ENCODE measurements at regions not wholly inside any gene's neighbourhood (a gene's known extent, or its start where the extent isn't known, plus 50 kb on each side); places are given as distances from the start of the nearest gene placed in this dataset.

DNA sequence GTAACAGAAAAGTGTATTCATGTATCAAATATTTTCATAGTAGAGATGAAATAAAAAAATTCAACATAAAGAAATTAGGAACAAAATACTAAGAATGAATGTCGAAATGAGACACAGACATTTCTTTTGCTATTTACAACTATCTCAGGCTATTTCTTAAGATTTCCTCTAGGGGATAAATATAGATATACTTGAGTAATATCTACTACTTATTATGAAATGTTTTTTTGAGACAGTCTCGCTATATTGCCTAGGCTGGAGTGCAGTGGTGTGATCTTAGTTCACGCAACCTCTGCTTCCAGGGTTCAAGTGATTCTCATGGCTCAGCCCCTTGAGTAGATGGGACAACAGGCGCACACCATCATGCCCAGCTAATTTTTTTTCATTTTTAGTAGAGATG, 326.1 kb downstream of the RNF144A start:
- Mint-ChIP-seq H3K9me3 (no peaks in the 10 kb centered on the region), H3K27me3 (ENCODE audit: insufficient read depth) (no peaks in the 10 kb centered on the region), H3K36me3 (ENCODE audit: low read depth) (no peaks in the 10 kb centered on the region), H3K27ac (no peak overlapping the region), H3K4me1 (ENCODE audit: low read depth) (peaks cover 13% of the 10 kb centered on the region), H3K4me3 (no peak overlapping the region)
- intact Hi-C loops (cut with micrococcal nuclease), result no loop called here
- DNase-seq (ENCODE audit: low spot score), result no peak

DNA sequence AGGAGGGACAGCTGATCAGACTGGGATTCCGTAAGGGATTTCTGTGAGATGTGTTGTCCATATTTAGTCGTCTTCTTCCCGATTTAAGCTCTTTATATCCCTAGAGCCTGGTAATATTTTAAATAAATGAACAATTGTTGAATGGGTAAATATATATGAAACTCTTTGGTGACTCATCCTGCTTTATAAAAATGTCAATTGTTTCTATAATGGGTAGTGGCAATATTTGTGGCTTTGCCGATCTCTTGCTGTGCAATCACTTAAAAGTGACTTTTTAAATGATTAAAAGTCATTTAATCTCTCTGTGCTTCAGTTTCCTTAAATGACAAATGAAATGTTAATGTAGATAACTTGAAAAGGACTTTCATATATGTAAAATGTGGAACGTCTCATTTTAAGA, 339.2 kb downstream of the RNF144A start:
- intact Hi-C loops (cut with micrococcal nuclease), result no loop called here
- no peak for DNase-seq (ENCODE audit: low spot score)
- no peaks in the 10 kb centered on the region for H3K4me1 Mint-ChIP-seq (ENCODE audit: low read depth)
- no peaks in the 10 kb centered on the region for H3K36me3 Mint-ChIP-seq (ENCODE audit: low read depth)
- no peak overlapping the region for H3K27ac Mint-ChIP-seq
- H3K4me3 Mint-ChIP-seq, result no peak overlapping the region
- peaks cover under 1% of the 10 kb centered on the region for H3K27me3 Mint-ChIP-seq (ENCODE audit: insufficient read depth)
- H3K9me3 Mint-ChIP-seq, result no peaks in the 10 kb centered on the region

DNA sequence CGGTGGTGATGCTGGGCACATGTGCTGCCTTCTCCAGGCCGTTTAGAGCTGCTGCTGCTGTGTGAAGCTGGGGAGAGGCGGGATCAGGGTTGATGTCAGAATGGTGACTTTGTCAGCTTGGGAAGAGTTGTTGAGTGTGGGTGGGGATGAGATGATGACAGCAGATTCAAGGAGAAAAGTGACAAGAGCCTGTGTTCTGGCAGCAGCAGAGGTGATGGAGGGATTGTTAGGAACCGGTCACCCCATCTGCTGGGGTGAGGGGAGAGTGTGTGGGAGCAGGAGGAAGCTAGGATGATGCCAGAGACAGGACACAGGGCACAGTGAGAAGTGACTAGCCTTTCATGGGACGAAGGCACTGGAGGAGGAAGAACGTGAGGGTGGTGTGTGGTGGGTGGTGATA, 345.5 kb downstream of the RNF144A start:
- Mint-ChIP-seq H3K9me3 (no peaks in the 10 kb centered on the region), H3K27ac (no peak overlapping the region), H3K4me1 (ENCODE audit: low read depth) (no peaks in the 10 kb centered on the region), H3K4me3 (no peak overlapping the region), H3K36me3 (ENCODE audit: low read depth) (no peaks in the 10 kb centered on the region), H3K27me3 (ENCODE audit: insufficient read depth) (peaks cover 1% of the 10 kb centered on the region)
- no peak for DNase-seq (ENCODE audit: low spot score)
- intact Hi-C loops (cut with micrococcal nuclease), result no loop called here

DNA sequence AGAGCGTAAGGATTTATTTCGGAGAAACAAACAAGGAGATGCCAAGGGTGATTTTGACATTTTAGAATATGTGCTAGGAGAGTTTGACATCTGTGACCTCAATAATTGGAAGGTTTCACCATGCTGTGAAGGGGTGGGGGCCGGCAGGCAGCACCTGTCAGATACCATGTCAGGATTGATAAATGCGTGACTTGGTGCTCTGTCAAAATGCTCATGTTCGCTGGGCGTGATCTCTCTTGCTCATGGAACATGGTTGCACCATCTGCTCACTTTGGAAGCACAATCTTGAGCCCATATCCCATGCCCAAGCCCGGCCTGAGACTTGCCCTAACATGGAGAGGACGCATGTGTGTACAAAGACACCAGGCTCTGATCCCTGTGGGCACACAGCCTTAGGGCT, 347.6 kb downstream of the RNF144A start:
- no peaks in the 10 kb centered on the region for H3K9me3 Mint-ChIP-seq
- no peak overlapping the region for H3K27ac Mint-ChIP-seq
- no peak for DNase-seq (ENCODE audit: low spot score)

DNA sequence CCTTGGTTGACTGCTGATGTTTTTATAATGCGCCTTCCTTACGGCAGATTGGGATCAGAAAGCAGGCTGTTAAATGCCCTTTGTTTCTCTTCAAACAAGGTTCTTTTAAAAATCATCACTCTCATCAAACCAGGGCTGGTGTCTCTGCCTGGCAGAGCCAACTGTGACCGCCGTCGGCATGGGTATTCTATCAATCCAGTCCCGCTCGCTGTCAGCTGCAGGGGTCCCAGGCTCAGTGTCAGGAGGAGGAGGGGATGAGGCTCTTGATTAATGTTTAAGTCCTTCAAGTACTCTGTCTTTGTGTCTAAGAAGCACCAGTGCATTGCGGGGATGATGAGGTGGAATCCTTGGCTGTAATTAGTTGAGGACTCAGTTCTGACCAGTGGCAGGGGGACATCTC, 348.1 kb downstream of the RNF144A start:
- no peaks in the 10 kb centered on the region for H3K4me1 Mint-ChIP-seq (ENCODE audit: low read depth)
- H3K36me3 Mint-ChIP-seq (ENCODE audit: low read depth), result no peaks in the 10 kb centered on the region
- intact Hi-C loops (cut with micrococcal nuclease), result no loop called here

More for the DNA sequence above, 347.6 kb downstream of the RNF144A start:
- no peak overlapping the region for H3K4me3 Mint-ChIP-seq
- H3K36me3 Mint-ChIP-seq (ENCODE audit: low read depth), result no peaks in the 10 kb centered on the region
- peaks cover 1% of the 10 kb centered on the region for H3K27me3 Mint-ChIP-seq (ENCODE audit: insufficient read depth)
- intact Hi-C loops (cut with micrococcal nuclease), result no loop called here
- no peaks in the 10 kb centered on the region for H3K4me1 Mint-ChIP-seq (ENCODE audit: low read depth)

DNA sequence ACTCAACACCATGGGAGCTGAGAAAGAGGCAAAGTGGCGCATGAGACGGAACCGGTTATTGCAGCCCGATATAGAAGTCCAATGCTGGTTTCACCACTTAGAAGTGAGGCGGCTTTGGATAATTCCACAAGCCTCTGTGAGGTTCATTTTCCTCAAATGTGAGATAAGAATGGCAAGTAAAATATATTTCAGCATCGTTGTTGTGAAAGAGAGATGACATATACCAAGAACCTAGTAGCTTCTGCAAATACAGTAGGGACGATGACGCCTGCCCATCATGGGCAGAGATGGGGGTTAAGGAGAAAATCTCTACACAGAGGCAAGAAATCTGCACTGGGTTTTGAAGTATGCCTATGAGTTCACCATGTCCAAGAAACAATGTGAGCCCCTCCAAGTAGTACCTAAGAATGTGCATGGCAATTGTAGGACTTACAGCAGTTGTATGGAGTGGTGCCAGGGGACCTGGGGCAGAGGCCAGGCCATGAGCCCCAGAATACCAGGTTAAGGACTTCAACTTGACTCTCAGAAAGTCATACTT, 352.0 kb downstream of the RNF144A start:
- Mint-ChIP-seq H3K36me3 (ENCODE audit: low read depth) (no peaks in the 10 kb centered on the region), H3K4me1 (ENCODE audit: low read depth) (no peaks in the 10 kb centered on the region), H3K4me3 (no peak overlapping the region), H3K9me3 (no peaks in the 10 kb centered on the region), H3K27me3 (ENCODE audit: insufficient read depth) (peaks cover 3% of the 10 kb centered on the region), H3K27ac (no peak overlapping the region)
- intact Hi-C loops (cut with micrococcal nuclease), result no loop called here
- DNase-seq (ENCODE audit: low spot score), result no peak

More for the DNA sequence above, 348.1 kb downstream of the RNF144A start:
- no peak overlapping the region for H3K4me3 Mint-ChIP-seq
- no peak overlapping the region for H3K27ac Mint-ChIP-seq
- H3K9me3 Mint-ChIP-seq, result no peaks in the 10 kb centered on the region
- no peak for DNase-seq (ENCODE audit: low spot score)
- H3K27me3 Mint-ChIP-seq (ENCODE audit: insufficient read depth), result peaks cover 1% of the 10 kb centered on the region

DNA sequence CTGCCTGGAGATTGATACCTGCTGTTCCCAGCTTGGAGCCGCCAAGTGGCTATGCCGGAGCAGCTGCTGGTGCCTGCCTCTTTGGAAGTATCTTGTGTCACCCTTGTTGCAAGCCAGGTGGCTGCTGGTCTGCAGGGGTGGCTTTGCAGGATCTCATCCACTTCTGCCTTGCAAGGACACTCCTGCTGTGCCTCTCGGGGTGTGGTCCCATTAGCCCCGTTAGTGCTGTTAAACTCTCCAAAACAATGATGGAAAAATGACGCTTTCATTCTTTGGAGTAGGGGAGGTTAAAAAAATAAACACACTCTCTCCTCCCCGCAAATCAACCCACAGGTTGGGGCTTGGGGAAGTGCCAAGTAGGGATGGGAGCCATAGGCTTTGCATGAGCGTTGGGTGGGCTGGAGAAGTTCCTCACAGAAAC, 352.8 kb downstream of the RNF144A start:
- Mint-ChIP-seq H3K36me3 (ENCODE audit: low read depth) (no peaks in the 10 kb centered on the region), H3K4me1 (ENCODE audit: low read depth) (no peaks in the 10 kb centered on the region), H3K27me3 (ENCODE audit: insufficient read depth) (peaks cover 3% of the 10 kb centered on the region), H3K4me3 (no peak overlapping the region), H3K27ac (no peak overlapping the region), H3K9me3 (no peaks in the 10 kb centered on the region)
- intact Hi-C loops (cut with micrococcal nuclease), result no loop called here
- DNase-seq (ENCODE audit: low spot score), result no peak

DNA sequence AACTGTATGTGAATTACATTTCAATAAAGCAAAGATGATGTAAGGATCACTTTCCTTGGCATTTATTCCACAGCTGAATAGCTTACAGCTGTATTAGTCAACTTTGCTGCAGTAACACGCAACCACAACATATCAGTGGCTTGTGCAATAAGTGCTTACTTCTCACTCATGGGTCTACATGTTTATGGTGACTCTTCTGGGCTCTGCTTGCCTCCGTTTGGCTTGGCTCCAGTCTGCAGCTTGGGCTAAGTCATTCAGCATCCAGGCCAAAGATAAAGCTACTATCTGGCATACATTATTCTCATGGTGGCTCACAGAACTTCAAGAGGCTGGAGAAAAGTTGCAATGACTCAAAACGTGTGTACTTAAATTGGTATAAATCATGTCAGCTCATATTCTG, 355.0 kb downstream of the RNF144A start:
- Mint-ChIP-seq H3K4me1 (ENCODE audit: low read depth) (no peaks in the 10 kb centered on the region), H3K9me3 (no peaks in the 10 kb centered on the region), H3K27ac (no peak overlapping the region), H3K27me3 (ENCODE audit: insufficient read depth) (peaks cover 8% of the 10 kb centered on the region), H3K36me3 (ENCODE audit: low read depth) (no peaks in the 10 kb centered on the region), H3K4me3 (no peak overlapping the region)
- intact Hi-C loops (cut with micrococcal nuclease), result no loop called here
- no peak for DNase-seq (ENCODE audit: low spot score)

DNA sequence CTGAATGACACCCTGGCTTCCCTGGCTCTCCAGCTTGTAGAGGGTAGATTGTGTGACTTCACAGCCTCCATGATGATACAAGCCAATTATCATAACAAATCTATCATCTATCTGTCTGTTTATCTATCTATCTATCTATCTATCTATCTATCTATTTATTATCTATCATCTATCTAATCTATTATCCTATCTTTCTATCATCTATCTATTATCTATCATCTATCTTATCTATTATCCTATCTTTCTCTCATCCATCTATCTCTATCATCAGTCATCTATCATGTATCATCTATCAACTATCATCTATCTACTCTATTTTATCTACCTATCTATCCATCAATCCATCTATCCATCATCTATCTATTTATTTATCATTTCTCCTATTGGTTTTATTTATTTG, 361.8 kb downstream of the RNF144A start:
- intact Hi-C loops (cut with micrococcal nuclease), result no loop called here
- Mint-ChIP-seq H3K27ac (no peak overlapping the region), H3K4me1 (ENCODE audit: low read depth) (no peaks in the 10 kb centered on the region), H3K36me3 (ENCODE audit: low read depth) (no peaks in the 10 kb centered on the region), H3K9me3 (no peaks in the 10 kb centered on the region), H3K4me3 (no peak overlapping the region), H3K27me3 (ENCODE audit: insufficient read depth) (peaks cover 6% of the 10 kb centered on the region)
- no peak for DNase-seq (ENCODE audit: low spot score)

DNA sequence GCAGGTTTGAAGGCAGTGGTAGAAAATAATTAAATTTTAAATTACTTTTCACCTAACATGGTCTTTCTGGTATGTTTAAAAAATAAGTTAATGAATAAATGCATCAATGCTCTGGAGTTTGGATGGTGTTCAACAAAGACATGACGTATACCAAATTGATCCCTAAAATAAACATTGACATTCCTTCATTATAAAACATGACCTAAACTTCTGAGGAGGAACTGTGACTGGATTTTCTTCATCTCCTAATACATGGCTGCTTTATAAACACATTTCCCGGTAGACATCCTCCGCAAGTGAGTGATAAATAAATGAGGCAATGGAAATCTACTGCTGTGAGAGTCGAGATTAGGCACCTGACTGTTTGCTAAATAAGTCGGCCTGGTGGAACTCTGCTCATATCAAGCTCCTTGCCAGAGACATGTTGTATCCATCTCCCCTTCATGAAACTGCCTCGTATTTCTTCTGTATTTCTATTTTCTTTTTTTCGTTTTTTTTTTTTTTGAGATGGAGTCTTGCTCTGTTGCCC, 362.3 kb downstream of the RNF144A start:
- Mint-ChIP-seq H3K27me3 (ENCODE audit: insufficient read depth) (peaks cover 6% of the 10 kb centered on the region), H3K36me3 (ENCODE audit: low read depth) (no peaks in the 10 kb centered on the region), H3K4me1 (ENCODE audit: low read depth) (no peaks in the 10 kb centered on the region), H3K9me3 (no peaks in the 10 kb centered on the region), H3K27ac (no peak overlapping the region), H3K4me3 (no peak overlapping the region)
- intact Hi-C loops (cut with micrococcal nuclease), result no loop called here
- no peak for DNase-seq (ENCODE audit: low spot score)

DNA sequence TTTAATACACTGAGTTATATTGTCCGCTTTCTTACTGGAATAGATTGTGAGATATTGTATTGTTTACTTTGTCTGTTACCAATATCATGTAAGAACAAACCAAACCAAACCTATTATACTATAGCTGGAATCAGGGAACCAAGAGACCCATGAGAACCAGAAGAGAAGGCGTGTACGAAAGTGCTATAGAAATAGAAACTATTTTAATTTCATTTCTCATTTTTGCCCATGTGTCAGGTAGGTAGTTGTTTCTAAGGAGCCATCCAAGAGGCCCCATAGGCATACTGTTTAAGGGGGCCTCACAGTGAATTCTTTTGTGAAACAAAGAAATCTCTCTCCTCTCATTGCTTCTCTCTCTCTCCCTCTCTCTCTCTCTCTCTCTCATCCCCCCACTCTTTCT, 363.6 kb downstream of the RNF144A start:
- H3K4me1 Mint-ChIP-seq (ENCODE audit: low read depth), result no peaks in the 10 kb centered on the region
- H3K36me3 Mint-ChIP-seq (ENCODE audit: low read depth), result no peaks in the 10 kb centered on the region
- H3K27me3 Mint-ChIP-seq (ENCODE audit: insufficient read depth), result peaks cover 2% of the 10 kb centered on the region
- H3K9me3 Mint-ChIP-seq, result no peaks in the 10 kb centered on the region
- DNase-seq (ENCODE audit: low spot score), result no peak
- intact Hi-C loops (cut with micrococcal nuclease), result no loop called here
- no peak overlapping the region for H3K4me3 Mint-ChIP-seq
- H3K27ac Mint-ChIP-seq, result no peak overlapping the region

DNA sequence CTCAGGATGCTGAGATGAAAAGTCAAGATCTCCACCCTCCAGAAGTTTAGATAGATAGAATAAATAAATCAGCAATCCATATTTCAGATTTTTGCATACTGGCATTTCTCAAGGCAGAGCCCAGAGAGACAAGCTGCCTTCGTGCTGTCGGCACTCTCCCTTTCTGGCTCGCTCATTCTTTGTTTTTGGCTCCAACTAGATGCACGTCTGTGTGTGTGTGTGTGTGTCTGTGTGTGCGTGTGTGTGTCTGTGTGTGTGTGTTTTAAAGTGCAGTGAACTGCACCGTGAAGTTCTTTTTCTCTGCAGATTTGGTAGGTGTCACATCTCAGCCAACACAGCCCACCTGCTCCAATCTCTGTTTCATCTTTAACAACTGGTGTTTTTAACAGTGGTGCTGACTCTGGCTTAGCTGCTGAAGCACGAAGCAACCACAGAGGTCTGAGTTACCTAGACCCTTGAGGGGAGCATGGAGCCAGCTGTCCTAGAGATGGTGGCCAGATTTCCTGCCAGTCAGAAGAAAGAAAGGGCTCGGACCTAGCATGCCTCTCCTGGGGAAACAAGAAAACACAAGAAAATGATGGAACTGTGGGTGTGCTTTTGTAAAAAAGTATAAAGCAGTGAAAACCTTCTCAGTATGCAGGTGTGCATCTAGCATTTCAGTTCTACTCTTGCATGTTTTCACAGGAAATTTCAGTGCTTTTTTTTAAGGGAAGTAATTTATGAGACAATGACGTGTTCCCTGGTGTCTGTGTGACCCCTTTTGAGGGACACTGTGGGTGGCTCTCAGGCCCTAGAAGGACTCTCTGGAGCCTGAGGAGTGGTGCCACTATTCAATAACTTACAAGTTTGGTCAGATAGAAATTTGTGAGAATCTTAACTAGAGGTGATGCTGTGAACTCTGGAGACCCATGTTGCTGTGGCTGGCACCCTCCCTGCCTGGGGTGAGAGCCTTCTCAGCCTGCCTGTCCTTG, 364.3 kb downstream of the RNF144A start:
- no peak overlapping the region for H3K4me3 Mint-ChIP-seq
- no peak for DNase-seq (ENCODE audit: low spot score)
- H3K9me3 Mint-ChIP-seq, result no peaks in the 10 kb centered on the region
- no peaks in the 10 kb centered on the region for H3K36me3 Mint-ChIP-seq (ENCODE audit: low read depth)
- intact Hi-C loops (cut with micrococcal nuclease), result no loop called here
- no peaks in the 10 kb centered on the region for H3K4me1 Mint-ChIP-seq (ENCODE audit: low read depth)
- H3K27ac Mint-ChIP-seq, result no peak overlapping the region
- peaks cover 2% of the 10 kb centered on the region for H3K27me3 Mint-ChIP-seq (ENCODE audit: insufficient read depth)

DNA sequence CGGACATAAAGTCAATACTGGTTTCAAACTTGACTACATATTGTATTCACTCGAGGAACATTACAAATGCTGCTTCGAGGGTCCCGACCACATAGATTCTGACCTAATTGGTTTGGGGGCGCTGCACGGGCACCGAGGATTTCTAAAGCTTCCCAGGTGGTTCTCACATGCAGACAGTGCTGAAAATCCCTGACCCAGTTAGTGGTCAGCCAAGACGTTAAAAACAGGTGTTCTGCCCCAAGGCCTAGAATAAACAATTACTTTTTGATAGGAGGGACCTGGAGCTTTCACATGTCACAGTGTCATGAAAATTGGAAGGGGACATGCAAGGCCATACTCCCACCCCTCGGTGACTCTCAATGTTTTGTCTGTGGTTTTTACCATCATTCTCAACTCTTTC, 368.9 kb downstream of the RNF144A start:
- no peaks in the 10 kb centered on the region for H3K4me1 Mint-ChIP-seq (ENCODE audit: low read depth)
- H3K9me3 Mint-ChIP-seq, result no peaks in the 10 kb centered on the region
- no peaks in the 10 kb centered on the region for H3K36me3 Mint-ChIP-seq (ENCODE audit: low read depth)
- intact Hi-C loops (cut with micrococcal nuclease), result no loop called here
- no peaks in the 10 kb centered on the region for H3K27me3 Mint-ChIP-seq (ENCODE audit: insufficient read depth)
- H3K4me3 Mint-ChIP-seq, result no peak overlapping the region
- no peak for DNase-seq (ENCODE audit: low spot score)
- H3K27ac Mint-ChIP-seq, result no peak overlapping the region

Data from activated T-helper 1 cell treated with anti-CD3 and anti-CD28 coated beads, Interleukin-12 subunit alpha, Interleukin-12 subunit beta, Interleukin-2, Interleukin-4 antibody, amounts not matched to agents 30 ng/mL and 10 ng/mL and 1 ng/mL, durations not matched to agents 14 hours and 24 hours and 36 hours (primary cell).